ENCODE measurements at regions not wholly inside any gene's neighbourhood (a gene's known extent, or its start where the extent isn't known, plus 50 kb on each side); places are given as distances from the start of the nearest gene placed in this dataset.

DNA sequence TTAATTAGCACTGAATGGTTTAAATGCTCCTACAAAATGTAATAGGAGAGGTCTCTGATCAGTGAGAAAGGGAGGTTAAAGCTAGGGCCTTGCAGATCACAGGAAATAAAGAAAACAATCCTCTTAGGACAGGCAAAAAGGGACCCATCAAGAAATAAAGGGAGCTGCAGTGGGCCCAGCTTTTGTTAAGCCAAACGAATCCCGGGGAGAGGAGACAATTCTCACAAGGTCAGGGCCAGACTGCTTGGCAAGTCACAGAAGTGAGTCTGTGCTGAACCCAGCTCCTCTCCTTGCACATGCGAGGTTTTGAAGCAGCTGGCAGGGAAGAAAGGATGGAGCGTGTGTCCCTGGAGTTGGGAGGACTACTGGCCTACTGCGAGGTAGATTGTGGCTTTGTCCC lies 285.8 kb downstream of the COG6 start:
- TF ChIP-seq, protein P1, sequence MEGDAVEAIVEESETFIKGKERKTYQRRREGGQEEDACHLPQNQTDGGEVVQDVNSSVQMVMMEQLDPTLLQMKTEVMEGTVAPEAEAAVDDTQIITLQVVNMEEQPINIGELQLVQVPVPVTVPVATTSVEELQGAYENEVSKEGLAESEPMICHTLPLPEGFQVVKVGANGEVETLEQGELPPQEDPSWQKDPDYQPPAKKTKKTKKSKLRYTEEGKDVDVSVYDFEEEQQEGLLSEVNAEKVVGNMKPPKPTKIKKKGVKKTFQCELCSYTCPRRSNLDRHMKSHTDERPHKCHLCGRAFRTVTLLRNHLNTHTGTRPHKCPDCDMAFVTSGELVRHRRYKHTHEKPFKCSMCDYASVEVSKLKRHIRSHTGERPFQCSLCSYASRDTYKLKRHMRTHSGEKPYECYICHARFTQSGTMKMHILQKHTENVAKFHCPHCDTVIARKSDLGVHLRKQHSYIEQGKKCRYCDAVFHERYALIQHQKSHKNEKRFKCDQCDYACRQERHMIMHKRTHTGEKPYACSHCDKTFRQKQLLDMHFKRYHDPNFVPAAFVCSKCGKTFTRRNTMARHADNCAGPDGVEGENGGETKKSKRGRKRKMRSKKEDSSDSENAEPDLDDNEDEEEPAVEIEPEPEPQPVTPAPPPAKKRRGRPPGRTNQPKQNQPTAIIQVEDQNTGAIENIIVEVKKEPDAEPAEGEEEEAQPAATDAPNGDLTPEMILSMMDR (IDR thresholded peaks at IDR 0.05; ENCODE audit: insufficient read depth, low read length, poor library complexity, severe bottlenecking): no peak
- TF ChIP-seq EZH2phosphoT487 (conservative IDR thresholded peaks at IDR 0.05; ENCODE audit: low read length): no peak

Data from SU-DHL-6 (cell line).